Heart left ventricle (tissue), 16 donors: ENCODE measurements at regions not wholly inside any gene's neighbourhood (a gene's known extent, or its start where the extent isn't known, plus 50 kb on each side); places are given as distances from the start of the nearest gene placed in this dataset.

Experiments
- ATAC-seq, 4 donors: fragments of 200-7000 bp; cut with Tn5 transposase; one replicate each; pipeline ENCODE4 v1.9.1; 2020 to 2022; ENCODE audit warnings: moderate library complexity in 4 of 4, mild to moderate bottlenecking in 3 of 4, moderate number of reproducible peaks in 1 of 4
- DNase-seq, 5 donors: peaks; one replicate each; pipeline ENCODE4 v3.0.0-alpha.2; 2020
- H3K27ac ChIP-seq, 12 donors: fragments of 200-600 bp; sonication (generic) in 4 of 12; one replicate each; pipeline versions ENCODE4 v1.5.0 to v1.8.0; 2016 to 2022; ENCODE audit warnings: mild to moderate bottlenecking in 2 of 12
- H3K27me3 ChIP-seq, 9 donors: fragments of 200-600 bp; sonication (generic) in 2 of 9; one replicate each; pipeline versions ENCODE4 v1.5.1 to v1.8.0; 2016 to 2022; ENCODE audit warnings: mild to moderate bottlenecking in 3 of 9
- H3K36me3 ChIP-seq, 9 donors: fragments of 200-600 bp; sonication (generic) in 2 of 9; one replicate each; pipeline versions ENCODE4 v1.5.0 to v1.8.0; 2018 to 2022; ENCODE audit warnings: mild to moderate bottlenecking in 2 of 9
- H3K4me1 ChIP-seq, 12 donors: fragments of 200-600 bp; sonication (generic) in 4 of 12; one replicate each; pipeline versions ENCODE4 v1.5.0 to v1.8.0; 2016 to 2022; ENCODE audit warnings: mild to moderate bottlenecking in 3 of 12
- H3K4me3 ChIP-seq, 12 donors: fragments of 200-600 bp; sonication (generic) in 4 of 12; one replicate each; pipeline versions ENCODE4 v1.5.0 to v1.8.0; 2017 to 2022; ENCODE audit warnings: mild to moderate bottlenecking in 9 of 12, moderate library complexity in 4 of 12
- H3K9me3 ChIP-seq, 12 donors: fragments of 200-600 bp; sonication (generic) in 4 of 12; one replicate each; pipeline versions ENCODE4 v1.5.0 to v1.8.0; 2016 to 2022; ENCODE audit warnings: mild to moderate bottlenecking in 1 of 12
- POLR2A ChIP-seq, 2 donors: fragments of 450-650 bp; IDR thresholded peaks; one replicate each; pipeline ENCODE4 v1.6.1; 2017; ENCODE audit warnings: antibody characterized with exemption in 2 of 2, mild to moderate bottlenecking in 2 of 2, moderate library complexity in 2 of 2
- WGBS, 4 donors: extraction: QIAGEN DNeasy Blood & Tissue Kit in 2 of 4; methylation state at CpG; one replicate each; pipeline versions ENCODE4 v1.1.5 to v1.1.7; 2013 to 2018; 5-methylcytosine and 5-hydroxymethylcytosine counted together
- intact Hi-C, 10 donors: fragments of 100-400 bp; cut with DNase I; formaldehyde crosslinking; loops; one replicate each; pipeline versions ENCODE4 v1.11.1 to v1.14.2; 2022
- TF ChIP-seq, protein P1 (sequence below), 12 donors: fragments of 200-600 bp; sonication (generic) in 4 of 12; IDR thresholded peaks; one replicate each; pipeline versions ENCODE4 v1.5.0 to v1.8.0; 2018 to 2022; ENCODE audit warnings: antibody characterized with exemption in 12 of 12, mild to moderate bottlenecking in 5 of 12
- donor health status: ischemic (EF 13 %, LVEDD 7.1; RV severe dilation, severe dysfunction).
- donor health status: healthy with polysubstance abuse.
- donor health status: DM: no; HTN: yes; CAD: no.
- donor health status: DM: no; HTN: no; CAD: no.
- donor health status: ischemic (EF 25% LVEDD 6.9; RV normal size, moderate dysfunction).
- donor health status: ischemic (EF 25% LVEDD 5.7; RV mildly dilated, moderate dysfunction).
- donor health status: healthy.
- donor health status: DM: yes; HTN: yes; CAD: no.
- donor health status: ischemic (EF 35%, LVEDD 5.7; RV mildly dilated, moderate dysfunction).
- donor health status: nonischemic (EF 11% LVEDD 7.7; RV severe dilation, severe dysfunction).
- donor health status: DM: yes; HTN: yes; CAD: no.
- donor health status: PGD.
- donor health status: ischemic (EF 29% LVEDD 5.4; RV normal size, mild dysfunction).
- donor health status: nonischemic (EF 23%, LVEDD 6.1; RV moderate dilation, normal function).

DNA sequence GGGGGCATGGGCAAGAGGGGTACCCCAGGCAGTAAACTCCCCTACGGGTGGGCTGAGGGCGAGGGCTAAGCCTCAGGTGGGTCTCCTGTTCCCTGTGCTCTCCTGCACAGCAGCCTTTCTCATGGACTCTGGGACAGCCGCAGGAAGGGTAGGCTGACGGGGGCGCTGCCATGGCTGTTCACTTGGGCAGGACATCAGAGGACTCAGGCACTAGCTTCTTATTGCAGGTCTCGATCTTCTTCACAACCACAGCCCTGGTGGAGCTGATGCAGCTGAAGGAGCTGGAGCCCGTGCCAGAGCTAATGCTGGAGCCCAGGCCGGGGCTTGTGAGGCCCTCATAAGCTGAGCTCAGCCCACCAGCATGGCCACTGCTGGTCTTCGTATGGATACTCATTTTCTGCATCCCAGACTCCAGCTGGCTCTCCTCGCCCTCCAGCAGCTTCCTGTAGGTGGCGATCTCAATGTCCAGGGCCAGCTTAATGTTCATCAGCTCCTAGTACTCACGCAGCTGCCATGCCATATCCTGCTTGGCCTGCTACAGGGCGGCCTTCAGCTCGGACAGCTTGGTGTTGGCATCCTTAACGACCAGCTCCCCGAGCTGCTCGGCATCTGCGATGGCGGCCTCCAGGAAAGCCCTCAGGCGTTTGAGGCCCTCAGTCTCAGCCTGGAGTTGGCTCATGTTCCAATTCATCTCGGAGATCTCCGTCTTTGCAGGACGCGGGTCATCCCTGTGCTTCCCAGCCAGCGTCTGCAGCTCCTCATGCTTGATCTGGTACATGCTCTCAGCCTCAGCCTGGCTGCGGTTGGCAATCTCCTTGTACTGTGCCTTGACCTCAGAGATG is 359.8 kb upstream of the SETBP1 start:
- no peak for DNase-seq

DNA sequence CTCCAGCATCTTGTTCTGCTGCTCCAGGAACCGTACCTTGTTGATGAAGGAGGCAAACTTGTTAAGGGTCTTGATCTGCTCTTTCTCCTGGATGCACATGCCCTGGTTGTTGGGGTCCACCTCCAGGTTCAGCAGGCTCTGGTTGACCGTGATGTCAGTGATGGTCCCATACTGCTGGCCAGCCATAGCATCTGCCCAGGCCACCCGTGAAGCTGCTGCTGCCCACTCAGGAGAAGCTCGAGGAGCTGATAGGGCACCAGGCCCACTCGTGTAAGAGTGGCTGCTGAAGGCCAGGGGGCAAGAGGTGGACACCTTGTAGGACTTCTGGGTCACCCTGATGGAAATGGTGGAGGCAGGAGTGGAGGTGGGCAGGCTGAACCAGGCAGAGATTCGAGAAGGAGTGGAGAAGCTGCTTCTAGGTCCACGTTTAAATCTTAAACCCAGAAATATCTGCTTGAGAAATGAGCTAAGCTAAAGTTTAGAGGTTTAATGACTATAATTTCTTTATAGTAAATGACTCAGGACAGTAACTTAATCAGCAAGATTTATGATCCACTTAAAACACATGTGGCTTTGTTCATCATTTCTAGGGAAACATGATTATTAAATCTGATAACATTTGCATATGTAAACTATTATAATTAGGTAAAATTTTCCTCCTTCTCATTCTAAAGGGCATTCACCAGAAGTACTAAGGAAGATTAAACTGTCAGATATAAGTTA is 358.7 kb upstream of the SETBP1 start:
- Histone ChIP-seq H3K9me3 (no peaks in the 10 kb centered on the region), H3K27ac (no peak overlapping the region), H3K36me3 (no peaks in the 10 kb centered on the region), H3K27me3 (no peaks in the 10 kb centered on the region), H3K4me3 (no peak overlapping the region), H3K4me1 (no peaks in the 10 kb centered on the region)
- 72 to 85% (median 80%) methylated on average over 7 of the region's 7 CpGs for WGBS, 4 donors
- intact Hi-C loops = loop anchor here in 6 of 10 donors (2.0 to 10.0 kb wide), 7 partner anchors 187 to 697 kb away; no protein-coding TSS in a partner anchor
- DNase-seq = no peak
- no peak for ATAC-seq
- TF ChIP-seq POLR2A (IDR thresholded peaks at IDR 0.05) = no peak
- TF ChIP-seq, protein P1, sequence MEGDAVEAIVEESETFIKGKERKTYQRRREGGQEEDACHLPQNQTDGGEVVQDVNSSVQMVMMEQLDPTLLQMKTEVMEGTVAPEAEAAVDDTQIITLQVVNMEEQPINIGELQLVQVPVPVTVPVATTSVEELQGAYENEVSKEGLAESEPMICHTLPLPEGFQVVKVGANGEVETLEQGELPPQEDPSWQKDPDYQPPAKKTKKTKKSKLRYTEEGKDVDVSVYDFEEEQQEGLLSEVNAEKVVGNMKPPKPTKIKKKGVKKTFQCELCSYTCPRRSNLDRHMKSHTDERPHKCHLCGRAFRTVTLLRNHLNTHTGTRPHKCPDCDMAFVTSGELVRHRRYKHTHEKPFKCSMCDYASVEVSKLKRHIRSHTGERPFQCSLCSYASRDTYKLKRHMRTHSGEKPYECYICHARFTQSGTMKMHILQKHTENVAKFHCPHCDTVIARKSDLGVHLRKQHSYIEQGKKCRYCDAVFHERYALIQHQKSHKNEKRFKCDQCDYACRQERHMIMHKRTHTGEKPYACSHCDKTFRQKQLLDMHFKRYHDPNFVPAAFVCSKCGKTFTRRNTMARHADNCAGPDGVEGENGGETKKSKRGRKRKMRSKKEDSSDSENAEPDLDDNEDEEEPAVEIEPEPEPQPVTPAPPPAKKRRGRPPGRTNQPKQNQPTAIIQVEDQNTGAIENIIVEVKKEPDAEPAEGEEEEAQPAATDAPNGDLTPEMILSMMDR (IDR thresholded peaks at IDR 0.05) = no peak

More for the DNA sequence above, 359.8 kb upstream of the SETBP1 start:
- intact Hi-C loops = loop anchor here in 6 of 10 donors (10.0 kb wide), 6 partner anchors 186 to 696 kb away; no protein-coding TSS in a partner anchor
- no peaks in the 10 kb centered on the region for H3K9me3 ChIP-seq
- no peaks in the 10 kb centered on the region for H3K4me1 ChIP-seq
- ATAC-seq = no peak
- H3K4me3 ChIP-seq = no peak overlapping the region
- no peaks in the 10 kb centered on the region for H3K36me3 ChIP-seq
- TF ChIP-seq, protein P1 (IDR thresholded peaks at IDR 0.05) = no peak
- TF ChIP-seq POLR2A (IDR thresholded peaks at IDR 0.05) = no peak
- no peak overlapping the region for H3K27ac ChIP-seq
- WGBS, 4 donors = 94 to 98% (median 94%) methylated on average over 25 to 26 of the region's 26 CpGs
- H3K27me3 ChIP-seq = no peaks in the 10 kb centered on the region

DNA sequence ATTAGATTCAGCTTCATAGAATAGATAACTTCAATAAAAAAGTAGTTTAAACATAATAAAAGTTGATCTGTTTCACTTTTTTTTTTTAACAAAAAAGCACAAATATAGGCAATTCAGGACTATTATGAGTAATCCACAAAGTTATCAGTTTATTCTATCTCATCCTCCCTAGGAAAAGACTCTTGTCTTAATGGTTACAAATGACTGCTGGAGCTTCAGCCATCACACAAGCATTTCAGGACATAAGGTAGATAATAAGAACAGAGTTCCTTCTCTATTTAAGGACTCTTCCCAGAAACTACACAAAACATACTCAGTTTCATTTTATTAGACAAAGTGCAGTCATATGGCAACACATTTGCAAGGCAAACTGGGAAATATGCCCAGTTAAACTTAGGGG is 357.6 kb upstream of the SETBP1 start:
- no peaks in the 10 kb centered on the region for H3K27me3 ChIP-seq
- ATAC-seq (no peak), DNase-seq (no peak)
- no peaks in the 10 kb centered on the region for H3K36me3 ChIP-seq
- H3K4me1 ChIP-seq = no peaks in the 10 kb centered on the region
- H3K9me3 ChIP-seq = no peaks in the 10 kb centered on the region
- intact Hi-C loops = loop anchor here in 6 of 10 donors (2.0 to 10.0 kb wide), 7 partner anchors 188 to 698 kb away; no protein-coding TSS in a partner anchor
- no peak for TF ChIP-seq POLR2A (IDR thresholded peaks at IDR 0.05)
- TF ChIP-seq, protein P1 (IDR thresholded peaks at IDR 0.05) = no peak
- H3K4me3 ChIP-seq = no peak overlapping the region
- no peak overlapping the region for H3K27ac ChIP-seq

DNA sequence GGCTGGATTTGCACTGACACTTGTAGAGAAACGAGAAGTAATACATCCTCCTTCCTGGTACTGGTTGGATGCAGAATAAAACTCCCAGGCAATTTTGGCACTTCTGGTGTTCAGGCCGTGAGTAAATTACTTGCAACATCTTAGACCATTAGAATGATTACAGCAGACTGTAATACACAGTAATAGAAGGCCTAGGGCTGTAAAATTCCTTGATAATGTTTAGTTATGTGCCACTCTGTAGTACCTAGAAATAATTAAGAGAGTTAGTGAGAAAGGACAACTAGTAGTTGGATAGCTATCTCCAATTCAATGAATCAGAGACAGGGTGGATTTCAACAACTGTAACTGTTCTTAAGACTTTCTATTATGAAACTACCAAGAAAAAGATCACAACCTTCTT is 356.3 kb upstream of the SETBP1 start:
- intact Hi-C loops = loop anchor here in 6 of 10 donors (2.0 to 10.0 kb wide), 7 partner anchors 190 to 704 kb away; no protein-coding TSS in a partner anchor
- Histone ChIP-seq H3K27ac (no peak overlapping the region), H3K27me3 (no peaks in the 10 kb centered on the region), H3K4me1 (no peaks in the 10 kb centered on the region), H3K36me3 (no peaks in the 10 kb centered on the region), H3K4me3 (no peak overlapping the region), H3K9me3 (no peaks in the 10 kb centered on the region)
- ATAC-seq (no peak), DNase-seq (no peak)
- 61 to 76% (median 69%) methylated on average over 2 of the region's 2 CpGs for WGBS, 4 donors
- TF ChIP-seq, protein P1 (IDR thresholded peaks at IDR 0.05) = no peak
- TF ChIP-seq POLR2A (IDR thresholded peaks at IDR 0.05) = no peak
